ENCODE measurements at regions not wholly inside any gene's neighbourhood (a gene's known extent, or its start where the extent isn't known, plus 50 kb on each side); places are given as distances from the start of the nearest gene placed in this dataset.

DNA sequence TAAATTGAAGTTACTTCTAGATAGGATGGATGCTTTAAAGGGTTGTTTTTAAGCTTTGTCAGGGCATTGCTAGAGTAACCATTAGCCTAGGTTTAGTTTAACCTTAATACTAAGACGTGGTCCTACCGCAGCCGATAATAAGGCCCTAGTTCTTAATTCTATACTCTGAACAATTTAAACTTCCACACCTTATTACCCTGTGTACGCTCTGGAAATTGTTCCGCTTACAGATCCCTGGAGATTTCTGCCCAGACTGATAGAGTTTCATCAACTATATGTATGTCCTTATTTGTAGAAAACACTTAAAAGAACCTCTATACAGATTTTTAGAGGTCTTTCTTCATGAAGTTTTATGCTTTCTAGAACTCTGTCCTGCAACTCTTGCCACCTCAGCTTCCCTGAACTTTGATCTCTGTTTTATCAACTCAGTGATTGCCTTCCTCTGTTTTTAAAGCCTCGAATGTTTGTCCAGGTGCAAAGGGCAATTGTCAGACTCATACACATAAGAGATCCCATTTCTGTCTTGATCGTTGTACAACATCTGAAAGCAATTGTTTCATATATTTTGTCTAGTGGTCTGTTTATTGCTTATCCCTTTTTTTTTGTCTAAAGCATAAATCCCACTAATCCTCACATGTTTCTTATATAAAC lies 71.1 kb upstream of the VCX start:
- TF ChIP-seq CTCF (optimal IDR thresholded peaks at IDR 0.05 in 1 of 3, IDR thresholded peaks at IDR 0.05 in 1 of 3, conservative IDR thresholded peaks at IDR 0.05 in 1 of 3; ENCODE audit: extremely low read depth in 1 of 3, insufficient read depth in 2 of 3, low read length in 3 of 3) (no peak), EZH2 (IDR thresholded peaks at IDR 0.05; ENCODE audit: low read length) (no peak)

All from keratinocyte (primary cell).